ENCODE measurements at regions not wholly inside any gene's neighbourhood (a gene's known extent, or its start where the extent isn't known, plus 50 kb on each side); places are given as distances from the start of the nearest gene placed in this dataset.

- no peak for FAIRE-seq
- H3K9ac ChIP-seq (ENCODE audit: control insufficient read depth, extremely low read depth, insufficient read depth, low read length): no peak overlapping the region
- no peak overlapping the region for H3K4me3 ChIP-seq (ENCODE audit: control insufficient read depth in 2 of 3, extremely low read depth in 1 of 3, insufficient read depth in 2 of 3, low read depth in 1 of 3, low read length in 3 of 3)
- H3K4me2 ChIP-seq (ENCODE audit: control insufficient read depth, extremely low read depth, insufficient read depth, low read depth, low read length): no peak overlapping the region
- no peak overlapping the region for H3K27ac ChIP-seq (ENCODE audit: control insufficient read depth, insufficient read depth, low read length)
- no peaks in the 10 kb centered on the region for H3K36me3 ChIP-seq (ENCODE audit: control insufficient read depth in 2 of 2, extremely low read depth in 1 of 2, insufficient read depth in 2 of 2, low read length in 2 of 2)
- no peak overlapping the region for H2AFZ ChIP-seq (ENCODE audit: control insufficient read depth, low read length)
- H3K27me3 ChIP-seq (ENCODE audit: control insufficient read depth, extremely low read depth, insufficient read depth, low read length): no peaks in the 10 kb centered on the region
- no peak for DNase-seq (ENCODE audit: low read depth, low spot score)
- dilution Hi-C loops (cut with MboI; ENCODE audit: extremely low pct_ligation_motif_present, low sequenced_read_pairs): no loop called here
- no peaks in the 10 kb centered on the region for H3K9me1 ChIP-seq (ENCODE audit: control insufficient read depth, extremely low read depth, insufficient read depth, low read length)
- TF ChIP-seq, protein P1, sequence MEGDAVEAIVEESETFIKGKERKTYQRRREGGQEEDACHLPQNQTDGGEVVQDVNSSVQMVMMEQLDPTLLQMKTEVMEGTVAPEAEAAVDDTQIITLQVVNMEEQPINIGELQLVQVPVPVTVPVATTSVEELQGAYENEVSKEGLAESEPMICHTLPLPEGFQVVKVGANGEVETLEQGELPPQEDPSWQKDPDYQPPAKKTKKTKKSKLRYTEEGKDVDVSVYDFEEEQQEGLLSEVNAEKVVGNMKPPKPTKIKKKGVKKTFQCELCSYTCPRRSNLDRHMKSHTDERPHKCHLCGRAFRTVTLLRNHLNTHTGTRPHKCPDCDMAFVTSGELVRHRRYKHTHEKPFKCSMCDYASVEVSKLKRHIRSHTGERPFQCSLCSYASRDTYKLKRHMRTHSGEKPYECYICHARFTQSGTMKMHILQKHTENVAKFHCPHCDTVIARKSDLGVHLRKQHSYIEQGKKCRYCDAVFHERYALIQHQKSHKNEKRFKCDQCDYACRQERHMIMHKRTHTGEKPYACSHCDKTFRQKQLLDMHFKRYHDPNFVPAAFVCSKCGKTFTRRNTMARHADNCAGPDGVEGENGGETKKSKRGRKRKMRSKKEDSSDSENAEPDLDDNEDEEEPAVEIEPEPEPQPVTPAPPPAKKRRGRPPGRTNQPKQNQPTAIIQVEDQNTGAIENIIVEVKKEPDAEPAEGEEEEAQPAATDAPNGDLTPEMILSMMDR (optimal IDR thresholded peaks at IDR 0.05 in 1 of 3, IDR thresholded peaks at IDR 0.05 in 1 of 3, conservative IDR thresholded peaks at IDR 0.05 in 1 of 3; ENCODE audit: extremely low read depth in 1 of 3, insufficient read depth in 2 of 3, low read length in 3 of 3): no peak
- TF ChIP-seq EZH2 (IDR thresholded peaks at IDR 0.05; ENCODE audit: low read length): no peak
- H4K20me1 ChIP-seq (ENCODE audit: control insufficient read depth, extremely low read depth, insufficient read depth, low read length): no peaks in the 10 kb centered on the region
- H3K4me1 ChIP-seq (ENCODE audit: control insufficient read depth, extremely low read depth, insufficient read depth, low read length): no peaks in the 10 kb centered on the region
- no peaks in the 10 kb centered on the region for H3K79me2 ChIP-seq (ENCODE audit: control insufficient read depth, insufficient read depth, low read length)
- H3K9me3 ChIP-seq (ENCODE audit: control insufficient read depth, low read depth, low read length): peaks cover 2% of the 10 kb centered on the region
These were observed 1277.3 kb downstream of the SLC16A7 start for GRCh38 chr12:60872850-60873713.

GRCh38 chr12:60874091-60874490 lies 1278.3 kb downstream of the SLC16A7 start:
- FAIRE-seq (no peak), DNase-seq (ENCODE audit: low read depth, low spot score) (no peak)
- Histone ChIP-seq H3K4me3 (ENCODE audit: control insufficient read depth in 2 of 3, extremely low read depth in 1 of 3, insufficient read depth in 2 of 3, low read depth in 1 of 3, low read length in 3 of 3) (no peak overlapping the region), H3K9me3 (ENCODE audit: control insufficient read depth, low read depth, low read length) (peaks cover 2% of the 10 kb centered on the region), H3K27me3 (ENCODE audit: control insufficient read depth, extremely low read depth, insufficient read depth, low read length) (no peaks in the 10 kb centered on the region), H3K4me1 (ENCODE audit: control insufficient read depth, extremely low read depth, insufficient read depth, low read length) (no peaks in the 10 kb centered on the region), H4K20me1 (ENCODE audit: control insufficient read depth, extremely low read depth, insufficient read depth, low read length) (no peaks in the 10 kb centered on the region), H3K9ac (ENCODE audit: control insufficient read depth, extremely low read depth, insufficient read depth, low read length) (no peak overlapping the region), H3K79me2 (ENCODE audit: control insufficient read depth, insufficient read depth, low read length) (no peaks in the 10 kb centered on the region), H3K36me3 (ENCODE audit: control insufficient read depth in 2 of 2, extremely low read depth in 1 of 2, insufficient read depth in 2 of 2, low read length in 2 of 2) (no peaks in the 10 kb centered on the region), H3K27ac (ENCODE audit: control insufficient read depth, insufficient read depth, low read length) (no peak overlapping the region), H2AFZ (ENCODE audit: control insufficient read depth, low read length) (no peak overlapping the region), H3K4me2 (ENCODE audit: control insufficient read depth, extremely low read depth, insufficient read depth, low read depth, low read length) (no peak overlapping the region), H3K9me1 (ENCODE audit: control insufficient read depth, extremely low read depth, insufficient read depth, low read length) (no peaks in the 10 kb centered on the region)
- dilution Hi-C loops (cut with MboI; ENCODE audit: extremely low pct_ligation_motif_present, low sequenced_read_pairs): no loop called here
- TF ChIP-seq, protein P1 (optimal IDR thresholded peaks at IDR 0.05 in 1 of 3, IDR thresholded peaks at IDR 0.05 in 1 of 3, conservative IDR thresholded peaks at IDR 0.05 in 1 of 3; ENCODE audit: extremely low read depth in 1 of 3, insufficient read depth in 2 of 3, low read length in 3 of 3): no peak
- no peak for TF ChIP-seq EZH2 (IDR thresholded peaks at IDR 0.05; ENCODE audit: low read length)
